ENCODE measurements at regions not wholly inside any gene's neighbourhood (a gene's known extent, or its start where the extent isn't known, plus 50 kb on each side); places are given as distances from the start of the nearest gene placed in this dataset.

DNA sequence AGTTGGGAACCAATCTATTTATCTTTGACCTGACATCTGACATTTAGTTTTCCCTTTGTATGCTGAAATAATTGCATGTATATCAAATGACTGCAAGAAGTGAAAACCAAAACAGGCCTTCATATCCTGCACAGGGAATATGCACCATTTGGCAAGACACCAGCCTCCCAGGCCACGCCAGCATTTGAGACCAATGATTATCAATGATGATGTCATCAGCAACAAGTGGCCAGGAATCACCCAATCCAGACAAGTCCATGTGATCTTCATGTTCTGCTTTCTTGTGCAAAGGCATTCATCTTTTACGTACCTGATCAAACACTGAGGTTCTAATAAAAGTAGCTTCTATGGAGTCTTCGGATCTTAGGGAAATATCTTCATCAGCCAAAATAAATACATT, 107.4 kb upstream of the TENT5A start:
- no peak for DNase-seq (ENCODE audit: low spot score)

DNA sequence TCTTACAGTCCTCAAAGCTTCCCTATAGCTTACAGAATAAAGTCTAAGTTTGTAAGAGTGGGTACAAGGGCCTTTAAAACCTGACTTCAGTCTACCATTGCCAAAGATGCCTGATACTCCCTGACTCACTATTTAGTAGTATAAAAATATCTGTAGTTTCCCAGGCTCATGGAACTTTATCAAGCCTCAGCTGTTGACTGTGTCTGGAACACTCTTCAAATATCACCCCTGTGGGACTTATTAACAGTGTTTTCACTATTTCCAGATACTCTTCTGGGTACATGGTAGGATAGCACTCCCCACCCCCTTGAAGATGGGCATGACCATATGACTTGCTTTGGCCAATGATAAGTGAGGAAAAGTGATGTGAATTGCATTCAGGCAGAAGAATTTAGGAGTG, 105.3 kb upstream of the TENT5A start:
- no peak for DNase-seq (ENCODE audit: low spot score)

DNA sequence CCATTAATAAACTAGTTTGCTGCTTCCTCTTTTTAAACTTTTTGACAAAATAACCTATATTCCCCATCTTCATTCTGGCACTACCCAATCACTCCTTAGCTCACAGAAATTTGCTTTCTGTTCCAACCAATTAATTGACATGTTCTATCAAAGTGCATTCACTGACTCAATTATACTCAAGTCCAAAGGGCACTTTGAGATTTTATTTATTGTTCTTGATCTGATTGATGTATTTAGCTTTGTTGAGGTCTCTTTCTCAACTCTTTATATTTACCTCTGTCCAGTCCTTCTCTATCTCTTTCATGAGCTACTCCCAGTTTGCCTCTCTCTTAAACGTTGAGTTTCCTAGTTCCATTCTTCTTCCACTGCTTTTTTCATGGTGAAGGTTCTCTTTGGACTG, 104.4 kb upstream of the TENT5A start:
- no peak for DNase-seq (ENCODE audit: low spot score)

DNA sequence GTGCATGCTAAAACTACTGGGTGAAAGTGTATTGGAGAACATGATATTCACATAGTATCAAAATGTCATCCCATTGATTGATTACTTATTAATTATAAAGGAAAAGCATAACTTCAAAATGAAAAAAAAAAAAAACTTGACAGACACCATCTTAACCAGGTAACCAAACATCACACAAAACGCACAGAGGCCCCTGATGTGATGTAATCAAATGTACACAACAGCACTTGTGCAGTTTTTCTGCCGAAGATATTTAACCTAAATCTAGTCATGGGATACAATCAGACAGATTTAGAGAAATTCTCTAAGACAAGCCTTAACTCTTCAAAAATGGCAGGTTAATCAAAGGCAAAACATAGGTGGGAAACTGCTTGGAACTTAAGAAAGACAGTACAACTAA, 102.0 kb upstream of the TENT5A start:
- no peak for DNase-seq (ENCODE audit: low spot score)

DNA sequence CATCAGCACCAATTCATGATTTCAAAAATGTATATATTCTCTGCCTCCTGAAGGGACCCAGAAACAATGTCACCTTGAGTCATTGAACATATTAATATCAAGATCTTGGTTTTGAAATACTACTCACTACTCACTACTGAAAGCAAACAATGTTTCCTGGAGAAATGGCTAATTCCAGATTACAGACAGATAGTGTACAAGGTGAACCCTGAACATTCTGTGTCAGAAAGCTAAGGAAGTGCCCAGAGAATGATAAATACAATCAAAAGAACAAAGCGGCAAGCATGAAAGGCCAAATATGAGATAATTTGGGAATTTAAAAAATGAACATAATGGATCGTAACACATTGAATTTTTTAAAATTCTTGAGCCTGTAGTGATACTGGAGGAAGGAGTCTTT, 101.5 kb upstream of the TENT5A start:
- DNase-seq (ENCODE audit: low spot score) = no peak

DNA sequence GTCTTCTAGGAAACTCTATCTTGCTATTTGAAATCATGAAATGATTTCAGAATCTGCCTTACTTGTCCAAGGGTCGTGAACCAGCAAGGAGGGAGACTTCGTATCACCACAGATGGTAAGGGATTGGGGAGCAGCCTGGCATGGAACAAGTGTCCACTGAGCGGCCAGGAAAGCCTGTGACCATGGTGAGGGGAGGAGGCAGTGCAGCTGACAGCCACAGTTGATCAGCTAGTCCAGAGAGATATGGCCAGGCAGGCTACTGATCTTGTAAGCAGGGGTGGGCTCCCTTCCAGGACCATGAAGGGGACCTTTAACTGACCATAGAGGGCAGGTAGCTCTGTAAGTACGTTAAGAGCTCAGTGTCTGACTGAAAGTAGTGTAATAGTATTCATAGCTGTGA, 96.8 kb upstream of the TENT5A start:
- DNase-seq (ENCODE audit: low spot score) = no peak

DNA sequence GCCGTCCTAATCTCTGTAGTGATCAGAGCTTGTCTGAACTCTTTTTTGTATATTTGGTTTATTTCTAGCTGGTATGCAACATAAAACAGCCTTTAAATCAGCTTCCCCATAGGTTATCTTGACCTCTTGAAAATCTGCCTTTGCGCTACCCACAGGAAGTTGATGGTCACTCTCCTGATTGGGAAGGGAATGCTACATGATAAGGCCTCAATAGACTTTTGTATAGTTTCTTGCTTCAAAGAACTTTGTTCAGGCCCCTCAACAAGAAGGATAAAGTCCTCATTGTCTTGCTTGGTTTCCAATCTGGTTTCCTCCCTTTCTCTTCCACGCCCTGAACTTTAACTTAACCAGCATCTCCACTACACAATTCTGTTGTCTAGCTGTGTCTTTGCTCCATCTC, 95.4 kb upstream of the TENT5A start:
- no peak for DNase-seq (ENCODE audit: low spot score)

DNA sequence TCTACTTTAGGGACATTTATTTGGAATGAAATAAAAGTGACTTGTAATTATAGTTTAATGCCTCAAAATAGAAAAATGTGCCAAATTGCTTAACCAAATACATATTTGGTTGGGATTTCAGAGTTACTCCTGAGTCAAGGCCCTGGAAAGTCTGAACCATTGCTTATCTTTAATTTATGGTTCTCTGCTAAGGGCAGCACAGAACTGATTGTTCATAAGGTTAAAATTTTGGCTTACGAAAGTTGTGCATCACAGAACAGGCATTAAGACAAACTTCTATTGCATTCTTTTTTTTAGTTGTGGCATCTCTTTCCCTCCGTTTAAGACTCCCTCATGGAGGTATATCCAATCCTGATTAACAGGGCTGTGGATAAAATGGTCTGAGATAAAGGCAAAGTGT, 92.2 kb upstream of the TENT5A start:
- DNase-seq (ENCODE audit: low spot score) = no peak

DNA sequence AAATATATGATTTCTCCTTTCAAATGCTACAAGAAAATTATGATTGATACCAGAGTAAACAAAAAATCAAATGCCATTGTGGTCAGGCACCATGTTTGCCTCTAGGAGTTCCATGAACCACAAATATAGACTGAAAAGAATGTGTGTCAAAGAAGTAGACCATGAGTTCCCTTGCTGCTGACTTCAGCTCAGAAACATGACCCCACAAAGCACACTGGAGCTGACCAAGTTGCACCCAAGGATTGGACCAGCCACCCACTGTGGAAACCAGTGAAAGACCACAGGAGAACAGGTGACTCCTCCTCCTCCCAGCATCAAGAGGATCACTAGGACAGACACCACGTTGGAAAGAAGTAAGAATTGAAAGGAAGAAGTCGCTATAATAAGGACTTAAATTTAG, 90.8 kb upstream of the TENT5A start:
- DNase-seq (ENCODE audit: low spot score) = no peak

DNA sequence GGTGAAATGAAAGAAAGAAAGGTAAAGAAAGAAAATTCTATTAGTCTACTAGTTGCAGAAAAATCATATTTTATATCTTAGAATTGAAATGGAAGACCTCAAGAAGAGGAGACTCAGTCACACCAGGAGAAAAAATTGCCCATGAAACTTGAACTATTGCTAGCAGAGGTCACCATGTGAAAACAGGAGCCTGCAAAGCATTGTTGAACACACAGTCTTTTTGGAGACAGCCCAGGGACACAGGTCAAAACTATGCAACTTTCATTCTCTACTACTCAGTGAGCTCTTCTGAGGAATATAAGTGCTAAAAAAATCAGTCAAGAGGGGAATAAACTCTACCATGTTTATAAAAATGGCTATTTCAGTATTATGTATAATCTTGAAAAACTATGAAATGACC, 89.8 kb upstream of the TENT5A start:
- DNase-seq (ENCODE audit: low spot score) = no peak

DNA sequence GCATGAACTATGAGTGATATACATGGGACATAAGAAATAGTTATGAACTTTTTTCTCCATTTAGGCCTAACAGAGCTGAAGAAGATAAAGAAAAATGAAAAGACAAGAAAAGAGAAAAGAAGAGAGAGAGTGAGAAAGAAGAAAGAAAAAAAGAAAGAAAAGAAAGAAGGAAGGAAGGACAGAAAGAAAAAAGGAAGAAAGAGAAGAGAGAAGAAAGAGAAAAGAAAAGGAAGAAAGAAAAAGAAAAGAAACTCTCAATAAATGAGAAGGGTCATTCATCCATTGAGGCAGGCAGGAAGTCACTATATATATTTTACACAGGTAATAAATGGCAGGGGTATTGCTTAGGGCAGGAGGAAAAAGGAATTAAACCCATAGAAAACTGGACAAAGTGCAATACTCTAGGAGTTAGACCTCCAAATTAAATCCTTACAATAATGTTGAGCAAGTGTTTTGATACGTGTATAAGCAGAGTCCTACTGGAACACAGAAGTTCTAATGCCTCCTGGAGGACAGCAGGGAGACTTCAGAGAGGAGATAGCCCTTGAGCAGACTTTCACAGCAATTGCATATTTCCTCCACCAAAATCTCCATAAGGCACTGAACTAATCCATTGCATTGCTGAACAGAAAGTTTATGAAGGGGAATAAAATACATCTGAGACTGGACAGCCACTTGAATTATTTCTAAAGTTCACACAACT, 86.4 kb upstream of the TENT5A start:
- no peak for DNase-seq (ENCODE audit: low spot score)

DNA sequence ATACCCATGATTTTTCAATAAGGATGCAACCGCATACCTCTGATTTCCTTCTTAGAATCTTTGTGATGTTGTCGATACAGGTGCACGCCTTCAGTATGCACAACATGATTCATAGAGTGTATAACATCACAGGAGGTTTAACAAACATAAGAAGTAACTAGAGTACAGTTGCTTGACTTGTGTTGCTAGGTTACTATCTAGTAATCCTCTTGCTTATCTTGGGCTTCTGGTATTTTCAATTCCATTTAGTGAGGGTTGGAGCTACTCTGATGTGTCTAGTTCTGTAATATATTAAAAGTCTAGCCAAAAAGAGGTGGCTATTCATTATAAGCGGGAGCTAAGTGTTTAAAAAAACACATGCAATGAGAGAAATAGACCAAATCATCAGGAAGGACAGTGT, 85.5 kb upstream of the TENT5A start:
- no peak for DNase-seq (ENCODE audit: low spot score)

DNA sequence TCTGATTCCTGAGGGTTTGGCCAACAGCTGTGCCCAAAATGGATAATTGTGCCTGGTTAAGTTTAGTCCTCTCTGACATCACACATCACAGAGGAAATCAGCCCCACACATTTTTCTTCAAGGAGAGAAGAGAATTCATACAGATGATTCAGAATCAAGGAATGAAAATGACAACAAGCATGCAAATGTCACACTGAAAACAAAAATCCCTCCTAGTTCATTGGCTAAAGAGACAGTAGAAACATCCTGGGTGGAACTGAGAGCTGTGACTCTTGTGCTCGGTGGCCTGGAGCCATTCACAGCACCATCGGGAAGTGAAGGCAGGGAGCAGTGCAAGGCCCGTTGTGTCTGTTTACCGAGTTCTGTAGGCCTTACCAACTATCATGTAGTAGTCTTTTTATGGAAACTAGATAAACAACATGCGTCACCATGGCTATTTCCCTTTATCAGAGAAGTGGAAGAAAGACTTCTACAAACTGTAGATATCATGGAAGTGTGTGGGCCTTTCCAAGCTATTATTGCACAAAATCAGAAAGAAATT, 81.7 kb upstream of the TENT5A start:
- DNase-seq (ENCODE audit: low spot score) = no peak

DNA sequence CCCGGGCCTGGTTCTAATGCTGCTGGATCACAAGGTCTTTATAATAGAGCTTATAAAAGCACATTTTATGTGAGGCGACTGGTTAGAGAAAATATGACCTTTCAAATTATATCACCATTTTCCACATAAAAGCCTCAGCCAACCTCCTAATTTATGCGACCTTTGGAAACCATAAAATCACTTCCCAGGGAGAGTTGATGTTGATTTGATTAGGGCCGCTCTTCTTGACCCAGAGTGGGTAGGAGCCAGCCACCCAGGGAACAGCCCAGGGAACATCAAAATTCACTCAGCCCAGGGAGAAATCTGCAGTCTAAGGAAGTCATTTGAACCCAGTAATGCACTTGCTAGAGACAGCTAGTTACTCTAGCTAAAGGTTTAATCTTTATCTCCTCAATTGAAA, 79.8 kb upstream of the TENT5A start:
- DNase-seq (ENCODE audit: low spot score) = no peak

DNA sequence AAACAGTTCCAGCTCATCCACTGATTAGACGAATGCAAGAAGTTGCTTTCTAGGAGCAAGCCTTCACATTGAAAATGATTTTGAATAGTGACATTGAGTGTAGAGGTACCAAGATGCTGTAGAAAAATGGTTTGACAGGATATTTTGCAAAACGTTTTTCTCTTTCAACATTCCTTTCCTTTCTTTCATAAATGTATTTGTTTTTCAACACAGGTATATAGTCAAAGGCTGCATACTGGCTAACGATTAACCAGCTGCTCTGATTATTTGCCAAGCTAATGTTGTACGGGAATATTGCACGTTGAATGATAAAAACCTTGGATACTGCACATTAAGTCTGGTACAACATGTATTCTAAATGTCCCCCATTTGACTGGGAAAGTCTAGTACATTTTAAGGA, 78.8 kb upstream of the TENT5A start:
- no peak for DNase-seq (ENCODE audit: low spot score)

DNA sequence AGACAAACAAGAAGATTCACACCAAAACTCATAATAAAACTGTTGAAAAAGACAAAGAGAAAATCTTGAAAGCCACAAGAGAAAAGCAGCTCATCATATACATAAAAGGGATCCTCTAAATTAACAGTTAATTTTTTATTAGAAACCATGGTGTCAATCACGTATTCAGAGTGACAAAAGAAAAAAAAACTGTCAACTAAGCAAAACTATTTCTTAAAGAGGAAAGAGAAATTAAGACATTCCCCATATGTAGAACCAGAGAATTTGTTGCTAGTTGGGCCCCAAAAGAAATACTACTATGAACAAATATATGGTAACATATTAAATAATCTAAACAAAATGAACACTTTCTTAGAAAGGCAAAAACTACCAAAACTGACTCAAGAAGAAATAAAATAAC, 74.3 kb upstream of the TENT5A start:
- DNase-seq (ENCODE audit: low spot score) = no peak

DNA sequence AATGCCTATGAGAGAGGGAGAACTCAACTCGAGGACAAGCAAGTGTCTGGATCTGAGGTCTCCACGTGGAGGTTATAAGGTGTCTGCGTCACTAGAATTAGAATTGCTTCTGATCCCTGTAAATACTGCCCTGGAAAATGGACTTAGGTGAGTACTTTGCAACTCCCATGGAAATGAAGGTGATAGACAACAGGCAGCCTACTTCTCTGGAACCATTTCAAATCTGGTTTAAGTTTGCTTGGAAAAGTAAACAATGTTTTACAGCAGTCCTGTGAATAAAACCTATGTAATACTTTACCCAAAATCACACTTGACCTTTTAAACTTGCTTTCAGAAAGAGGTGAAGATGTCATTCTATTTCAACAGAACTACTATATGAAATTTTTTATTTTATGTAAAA, 70.1 kb upstream of the TENT5A start:
- DNase-seq (ENCODE audit: low spot score) = no peak

DNA sequence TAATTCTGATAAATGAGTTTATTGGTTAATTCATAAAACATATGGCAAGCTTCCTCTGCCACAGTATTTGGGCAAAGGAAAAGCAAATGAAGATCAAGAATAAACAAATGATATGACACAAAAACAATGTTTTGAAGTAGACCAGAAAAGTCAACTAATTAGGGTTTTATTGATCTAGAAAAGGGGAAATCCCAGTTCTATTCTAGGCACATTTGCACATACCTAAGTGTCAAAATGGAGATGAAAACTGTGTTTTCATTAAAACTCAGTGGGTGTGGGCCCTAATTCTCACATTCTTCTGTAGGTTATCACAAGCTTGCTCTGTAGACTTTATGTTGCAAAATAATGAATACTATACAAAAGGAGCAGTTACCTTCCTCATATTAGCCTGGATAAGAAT, 69.0 kb upstream of the TENT5A start:
- DNase-seq (ENCODE audit: low spot score) = no peak

DNA sequence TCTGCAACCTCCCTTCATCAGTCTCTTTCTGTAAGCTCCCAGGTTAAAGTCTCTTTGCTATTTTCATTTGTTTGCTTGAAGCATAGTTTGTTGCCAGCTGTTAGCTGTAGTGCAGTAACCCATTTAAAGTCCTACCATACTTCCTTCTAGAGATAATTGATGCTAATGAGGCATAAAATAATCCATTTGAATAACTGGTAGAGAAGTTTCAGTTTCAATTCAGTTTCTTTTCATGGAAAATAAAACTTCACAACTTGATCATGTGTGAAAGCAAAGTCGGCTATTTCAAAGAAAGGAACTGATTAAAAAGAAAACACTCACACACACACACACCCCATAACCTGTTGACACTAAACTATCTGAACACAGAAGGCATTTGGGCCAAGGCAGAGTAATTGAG, 68.5 kb upstream of the TENT5A start:
- DNase-seq (ENCODE audit: low spot score) = no peak

DNA sequence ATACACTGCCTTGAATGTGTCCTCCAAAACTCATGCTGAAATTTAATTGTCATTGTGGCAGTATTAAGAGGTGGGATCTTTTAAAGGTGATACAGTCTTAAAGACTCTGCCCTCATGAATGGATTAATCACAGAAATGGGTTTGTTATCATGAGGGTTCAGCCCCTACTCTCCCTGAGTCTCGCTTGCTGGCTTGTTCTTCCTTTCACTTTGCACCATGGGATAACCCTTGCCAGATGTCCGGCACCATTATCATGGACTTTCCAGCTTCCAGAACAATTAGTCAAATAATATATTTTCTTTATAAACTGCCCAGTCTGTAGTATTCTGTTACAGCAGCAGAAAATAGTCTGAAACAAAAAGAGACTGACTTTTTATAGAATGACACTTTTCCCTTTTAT, 67.9 kb upstream of the TENT5A start:
- no peak for DNase-seq (ENCODE audit: low spot score)

DNA sequence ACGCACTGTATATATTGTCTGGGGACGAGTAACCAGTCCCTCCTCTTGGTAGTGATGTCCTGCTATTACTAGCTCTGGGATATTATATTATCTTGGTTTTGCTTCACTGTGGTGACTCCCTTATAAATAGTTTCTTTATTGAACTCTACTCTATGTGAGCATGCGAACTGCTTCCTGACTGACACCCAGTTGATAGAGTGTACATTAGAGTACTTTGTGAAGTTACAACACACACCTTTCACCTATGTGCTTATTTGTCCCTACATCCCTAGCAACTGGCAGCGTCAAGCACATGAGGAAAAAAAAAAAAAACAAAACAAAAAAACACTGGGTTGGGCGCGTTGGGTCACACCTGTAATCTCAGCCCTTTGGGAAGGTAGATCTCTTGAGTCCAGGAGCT, 67.3 kb upstream of the TENT5A start:
- no peak for DNase-seq (ENCODE audit: low spot score)

DNA sequence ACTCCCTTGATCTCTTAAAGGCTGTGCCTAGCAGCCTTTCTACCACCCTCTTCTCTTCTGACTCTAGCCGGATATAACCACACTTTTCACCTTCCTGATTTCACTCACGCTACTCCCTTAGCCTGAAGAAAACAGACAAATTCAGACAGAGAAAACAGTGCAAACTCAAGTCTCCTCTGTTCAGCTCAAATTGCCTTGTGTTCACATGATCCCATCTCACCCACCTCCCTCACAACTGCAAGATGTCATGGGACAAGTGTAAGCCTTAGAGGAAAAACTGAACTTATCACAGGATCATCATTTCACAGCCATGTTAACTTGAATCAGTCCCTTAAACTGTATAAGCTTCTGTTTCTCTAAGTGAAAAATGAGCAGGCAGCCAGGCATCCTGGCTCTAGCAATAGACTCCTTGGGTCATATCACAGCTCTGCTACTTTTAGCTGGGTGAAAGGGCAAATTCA, 66.5 kb upstream of the TENT5A start:
- no peak for DNase-seq (ENCODE audit: low spot score)

DNA sequence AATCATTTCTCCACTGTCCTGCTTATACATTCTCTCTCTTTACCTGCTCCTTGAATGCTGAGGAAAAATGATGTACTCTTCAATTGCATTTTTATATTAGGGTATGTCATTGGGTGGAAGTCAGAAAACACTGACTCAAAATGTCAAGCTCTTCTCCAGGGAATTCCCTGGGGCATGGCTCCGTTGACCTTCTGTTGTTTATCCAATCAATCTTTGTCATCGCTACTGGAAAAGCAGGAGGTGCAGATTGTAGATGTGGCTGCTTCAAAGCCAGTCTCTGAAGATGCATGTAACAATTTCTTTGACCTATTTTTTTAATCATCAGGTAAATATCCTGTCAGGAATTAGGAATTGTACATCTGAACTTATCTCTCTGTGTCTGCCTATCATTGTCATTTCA, 63.9 kb upstream of the TENT5A start:
- DNase-seq (ENCODE audit: low spot score) = no peak

DNA sequence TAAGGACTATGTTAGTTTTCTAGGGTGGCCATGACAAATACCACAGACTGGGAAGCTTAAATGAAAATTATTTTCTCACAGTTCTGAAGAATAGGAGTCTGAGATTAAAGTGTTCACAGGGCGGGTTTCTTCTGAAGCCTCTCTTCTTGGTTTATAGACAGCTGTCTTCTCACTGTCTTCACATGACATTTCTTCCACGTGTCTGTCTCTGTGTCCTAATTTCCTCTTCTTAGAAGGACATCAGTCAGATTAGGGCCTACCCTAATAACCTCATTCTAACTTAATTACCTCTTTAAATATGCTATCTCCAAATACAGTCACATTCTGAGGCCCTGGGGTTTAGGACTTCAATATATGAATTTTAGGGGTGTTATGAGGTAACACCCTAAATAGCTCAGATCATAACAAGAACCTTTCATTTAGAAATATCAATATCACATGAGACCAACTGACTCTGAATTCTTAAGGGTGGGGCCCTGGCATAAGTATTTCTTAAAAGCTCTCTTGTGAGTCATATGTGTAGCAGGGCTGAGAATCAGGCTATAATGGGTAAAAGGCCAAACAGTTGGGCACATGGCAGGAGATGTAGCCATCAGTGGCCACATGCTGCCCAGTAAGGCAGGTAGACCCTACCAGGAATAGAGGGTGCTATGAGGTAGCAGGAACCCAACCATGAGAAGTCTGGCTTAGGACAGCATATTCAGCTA, 62.0 kb upstream of the TENT5A start:
- no peak for DNase-seq (ENCODE audit: low spot score)
